Keratinocyte (primary cell): ENCODE measurements at regions not wholly inside any gene's neighbourhood (a gene's known extent, or its start where the extent isn't known, plus 50 kb on each side); places are given as distances from the start of the nearest gene placed in this dataset.

Experiments used
- DNase-seq: peaks from one replicate; pipeline ENCODE4 v3.0.0-alpha.2; 2011; ENCODE audit warnings: low read depth, missing footprints, low spot score
- FAIRE-seq: peaks from 2 replicates; lab custom pipeline; 2011; peaks lifted over from hg19 to GRCh38; lab: Jason Lieb, UNC
- H2AFZ ChIP-seq: 2 replicates; pipeline ENCODE4 v1.6.0; 2012; ENCODE audit warnings: low read length, control low read depth, inconsistent platforms; ENCODE audit not compliant: control insufficient read depth
- H3K27ac ChIP-seq: 2 replicates; pipeline ENCODE4 v1.5.1; 2011; ENCODE audit warnings: low read length; ENCODE audit not compliant: control insufficient read depth, insufficient read depth
- H3K27me3 ChIP-seq: 3 replicates; pipeline ENCODE4 v1.6.0; 2011; ENCODE audit warnings: low read length; ENCODE audit not compliant: control insufficient read depth, insufficient read depth; ENCODE audit errors: extremely low read depth
- H3K36me3 ChIP-seq, 2 experiments: 2 replicates in 1 of 2; 3 replicates in 1 of 2; pipeline ENCODE4 v1.5.1; 2011; ENCODE audit warnings: low read length in 2 of 2, mild to moderate bottlenecking in 1 of 2; ENCODE audit not compliant: control insufficient read depth in 2 of 2, insufficient read depth in 2 of 2; ENCODE audit errors: extremely low read depth in 1 of 2
- H3K4me1 ChIP-seq: 3 replicates; pipeline ENCODE4 v1.5.1; 2011; ENCODE audit warnings: low read length; ENCODE audit not compliant: control insufficient read depth, insufficient read depth; ENCODE audit errors: extremely low read depth
- H3K4me2 ChIP-seq: 3 replicates; pipeline ENCODE4 v1.6.0; 2011; ENCODE audit warnings: low read depth, low read length; ENCODE audit not compliant: control insufficient read depth, insufficient read depth; ENCODE audit errors: extremely low read depth
- H3K4me3 ChIP-seq, 3 experiments: fragments of 200-600 bp in 1 of 3; sonication (generic) in 1 of 3; 2 replicates in 2 of 3; 3 replicates in 1 of 3; pipeline ENCODE4 v1.5.1; 2011 to 2016; ENCODE audit warnings: low read length in 3 of 3, mild to moderate bottlenecking in 3 of 3, control low read depth in 2 of 3, inconsistent platforms in 1 of 3, low read depth in 1 of 3, mixed read lengths in 1 of 3, mixed run types in 1 of 3, moderate library complexity in 1 of 3; ENCODE audit not compliant: control insufficient read depth in 2 of 3, insufficient read depth in 2 of 3; ENCODE audit errors: extremely low read depth in 1 of 3
- H3K79me2 ChIP-seq: 2 replicates; pipeline ENCODE4 v1.6.0; 2012; ENCODE audit warnings: low read length; ENCODE audit not compliant: control insufficient read depth, insufficient read depth
- H3K9ac ChIP-seq: 3 replicates; pipeline ENCODE4 v1.6.0; 2011; ENCODE audit warnings: low read length; ENCODE audit not compliant: control insufficient read depth, insufficient read depth; ENCODE audit errors: extremely low read depth
- H3K9me1 ChIP-seq: 3 replicates; pipeline ENCODE4 v1.6.0; 2011; ENCODE audit warnings: low read length; ENCODE audit not compliant: control insufficient read depth, insufficient read depth; ENCODE audit errors: extremely low read depth
- H3K9me3 ChIP-seq: 2 replicates; pipeline ENCODE4 v1.5.1; 2012; ENCODE audit warnings: low read depth, low read length; ENCODE audit not compliant: control insufficient read depth
- H4K20me1 ChIP-seq: 3 replicates; pipeline ENCODE4 v1.6.0; 2011; ENCODE audit warnings: low read length; ENCODE audit not compliant: control insufficient read depth, insufficient read depth; ENCODE audit errors: extremely low read depth
- CTCF ChIP-seq, 3 experiments: IDR thresholded peaks in 1 of 3; conservative IDR thresholded peaks in 1 of 3; optimal IDR thresholded peaks in 1 of 3; 2 replicates in 2 of 3; 3 replicates in 1 of 3; pipeline versions ENCODE3 to v1.5.1; 2011; ENCODE audit warnings: low read length in 3 of 3, mild to moderate bottlenecking in 3 of 3, moderate library complexity in 2 of 3, control low read depth in 1 of 3, inconsistent platforms in 1 of 3; ENCODE audit not compliant: insufficient read depth in 2 of 3; ENCODE audit errors: extremely low read depth in 1 of 3
- EZH2 ChIP-seq: IDR thresholded peaks from one replicate; pipeline ENCODE4 v1.6.1; 2012; ENCODE audit warnings: inconsistent platforms, mild to moderate bottlenecking, low read length, moderate library complexity
- dilution Hi-C: fragments of 300-500 bp; cut with MboI; formaldehyde crosslinking; loops from one replicate; pipeline ENCODE4 v1.7.0; 2020; ENCODE audit warnings: low sequenced_read_pairs; ENCODE audit not compliant: extremely low pct_ligation_motif_present

- TF ChIP-seq CTCF (optimal IDR thresholded peaks at IDR 0.05 in 1 of 3, IDR thresholded peaks at IDR 0.05 in 1 of 3, conservative IDR thresholded peaks at IDR 0.05 in 1 of 3; ENCODE audit: extremely low read depth in 1 of 3, insufficient read depth in 2 of 3, low read length in 3 of 3) (peak; percentile 29 to 61 (median 51)), EZH2 (no peak)
- Histone ChIP-seq H3K36me3 (no peaks in the 10 kb centered on the region), H3K27me3 (no peaks in the 10 kb centered on the region), H3K9ac (no peak overlapping the region), H3K4me1 (peaks cover 10% of the 10 kb centered on the region), H3K9me3 (no peaks in the 10 kb centered on the region), H3K4me3 (no peak overlapping the region), H2AFZ (no peak overlapping the region), H3K79me2 (no peaks in the 10 kb centered on the region), H3K4me2 (no peak overlapping the region), H3K9me1 (no peaks in the 10 kb centered on the region), H4K20me1 (no peaks in the 10 kb centered on the region), H3K27ac (no peak overlapping the region)
- DNase-seq (no peak), FAIRE-seq (no peak)
- dilution Hi-C loops, result no loop called here
Measured at GRCh38 chr1:106268070-106268469, 788.4 kb upstream of the PRMT6 start.

- dilution Hi-C loops, result no loop called here
- Histone ChIP-seq H3K4me1 (no peaks in the 10 kb centered on the region), H3K4me2 (no peak overlapping the region), H3K79me2 (no peaks in the 10 kb centered on the region), H4K20me1 (no peaks in the 10 kb centered on the region), H3K27me3 (no peaks in the 10 kb centered on the region), H3K36me3 (no peaks in the 10 kb centered on the region), H2AFZ (no peak overlapping the region), H3K9me1 (no peaks in the 10 kb centered on the region), H3K4me3 (no peak overlapping the region), H3K27ac (no peak overlapping the region), H3K9ac (no peak overlapping the region), H3K9me3 (no peaks in the 10 kb centered on the region)
- FAIRE-seq (no peak), DNase-seq (no peak)
- TF ChIP-seq EZH2, result no peak
- TF ChIP-seq CTCF (optimal IDR thresholded peaks at IDR 0.05 in 1 of 3, IDR thresholded peaks at IDR 0.05 in 1 of 3, conservative IDR thresholded peaks at IDR 0.05 in 1 of 3; ENCODE audit: extremely low read depth in 1 of 3, insufficient read depth in 2 of 3, low read length in 3 of 3), result no peak
Measured at GRCh38 chr1:106276871-106277270, 779.6 kb upstream of the PRMT6 start.
